SK-N-SH (cell line): ENCODE measurements at regions not wholly inside any gene's neighbourhood (a gene's known extent, or its start where the extent isn't known, plus 50 kb on each side); places are given as distances from the start of the nearest gene placed in this dataset.

ENCODE experiments used
- CTCF ChIA-PET: fragments of 300-600, 350-600 bp; formaldehyde crosslinking; extraction: SDS; loops from one replicate; lab custom pipeline; 2021; lab: Yijun Ruan, JAX
- POLR2A ChIA-PET: fragments of 350-600 bp; sonication (Branson Sonifier 250); formaldehyde crosslinking; extraction: SDS; loops from one replicate; lab custom pipeline; 2020; ENCODE audit warnings: antibody characterized with exemption, inconsistent platforms; lab: Yijun Ruan, JAX
- DNase-seq: peaks from one replicate; pipeline ENCODE4 v3.0.0; 2012
- H2AFZ ChIP-seq: fragments of 200-600 bp; sonication (generic); 2 replicates; pipeline ENCODE4 v1.8.1; 2016; ENCODE audit warnings: antibody characterized with exemption, mild to moderate bottlenecking, low read depth
- H3F3A ChIP-seq: fragments of 200-600 bp; sonication (generic); replicated peaks from 2 replicates; pipeline ENCODE3; 2016; ENCODE audit warnings: antibody characterized with exemption, mild to moderate bottlenecking; ENCODE audit not compliant: insufficient read depth
- H3K27ac ChIP-seq, 2 experiments: fragments of 200-500 bp in 1 of 2; fragments of 200-600 bp in 1 of 2; sonication (Bioruptor generic) in 1 of 2; sonication (generic), shearing (Covaris generic) in 1 of 2; 2 replicates each; pipeline versions ENCODE4 v1.5.1 to v1.6.1; 2014 to 2016; ENCODE audit warnings: low read depth in 2 of 2, inconsistent platforms in 1 of 2, low read length in 1 of 2, mild to moderate bottlenecking in 1 of 2, mixed read lengths in 1 of 2
- H3K27me3 ChIP-seq: fragments of 200-600 bp; sonication (generic), shearing (Covaris generic); 2 replicates; pipeline ENCODE4 v1.6.1; 2016; ENCODE audit warnings: mixed run types; ENCODE audit not compliant: insufficient read depth
- H3K36me3 ChIP-seq, 2 experiments: fragments of 200-500 bp in 1 of 2; fragments of 200-600 bp in 1 of 2; sonication (Bioruptor generic) in 1 of 2; sonication (generic) in 1 of 2; replicated peaks in 1 of 2; 2 replicates each; pipeline versions ENCODE3 to v1.5.1; 2014 to 2016; ENCODE audit warnings: low read length in 1 of 2, mild to moderate bottlenecking in 1 of 2; ENCODE audit not compliant: insufficient read depth in 2 of 2, control insufficient read depth in 1 of 2
- H3K4me1 ChIP-seq, 2 experiments: fragments of 200-500 bp in 1 of 2; fragments of 200-600 bp in 1 of 2; sonication (Bioruptor generic) in 1 of 2; sonication (generic), shearing (Covaris generic) in 1 of 2; 2 replicates each; pipeline versions ENCODE4 v1.5.1 to v1.6.1; 2014 to 2016; ENCODE audit warnings: low read depth in 1 of 2, low read length in 1 of 2, mixed run types in 1 of 2; ENCODE audit not compliant: insufficient read depth in 2 of 2, control insufficient read depth in 1 of 2
- H3K4me2 ChIP-seq: fragments of 200-600 bp; sonication (generic), shearing (Covaris generic); 2 replicates; pipeline ENCODE4 v1.6.1; 2017; ENCODE audit warnings: mixed run types
- H3K4me3 ChIP-seq, 2 experiments: fragments of 200-500 bp in 1 of 2; fragments of 200-600 bp in 1 of 2; sonication (Bioruptor generic) in 1 of 2; sonication (generic), shearing (Covaris generic) in 1 of 2; 2 replicates each; pipeline versions ENCODE4 v1.5.1 to v1.8.1; 2014 to 2016; ENCODE audit warnings: low read depth in 2 of 2, inconsistent platforms in 1 of 2, low read length in 1 of 2, mild to moderate bottlenecking in 1 of 2, mixed read lengths in 1 of 2, moderate library complexity in 1 of 2
- H3K79me2 ChIP-seq: fragments of 200-600 bp; sonication (generic); 2 replicates; pipeline ENCODE4 v1.8.1; 2017; ENCODE audit warnings: mild to moderate bottlenecking; ENCODE audit not compliant: insufficient read depth
- H3K9ac ChIP-seq: fragments of 200-600 bp; sonication (generic); 2 replicates; pipeline ENCODE4 v1.6.1; 2017; ENCODE audit warnings: mixed run types
- H3K9me2 ChIP-seq: fragments of 200-600 bp; sonication (generic); 2 replicates; pipeline ENCODE4 v1.6.1; 2017; ENCODE audit warnings: mixed run types
- H3K9me3 ChIP-seq: fragments of 200-600 bp; sonication (generic); 2 replicates; pipeline ENCODE4 v1.6.1; 2017; ENCODE audit warnings: mixed run types, mild to moderate bottlenecking, moderate library complexity
- H4K20me1 ChIP-seq: fragments of 200-600 bp; sonication (generic); 2 replicates; pipeline ENCODE4 v1.6.1; 2017; ENCODE audit warnings: mild to moderate bottlenecking, mixed run types; ENCODE audit not compliant: insufficient read depth
- CTCF ChIP-seq: fragments of 200-600 bp; sonication (generic); IDR thresholded peaks from 2 replicates; pipeline ENCODE4 v1.6.1; 2017; ENCODE audit warnings: antibody characterized with exemption, mild to moderate bottlenecking, moderate library complexity
- FOSL2 ChIP-seq: IDR thresholded peaks from 2 replicates; pipeline ENCODE4 v1.4.0; 2012; ENCODE audit warnings: low read depth, mild to moderate bottlenecking, moderate library complexity, borderline replicate concordance
- JUND ChIP-seq: IDR thresholded peaks from 2 replicates; pipeline ENCODE4 v1.4.0; 2012
- NRF1 ChIP-seq: IDR thresholded peaks from 2 replicates; pipeline ENCODE4 v1.6.1; 2012; ENCODE audit warnings: low read depth, mild to moderate bottlenecking, low read length
- PBX3 ChIP-seq: IDR thresholded peaks from 2 replicates; pipeline ENCODE4; 2012
- POLR2AphosphoS5 ChIP-seq: IDR thresholded peaks from 2 replicates; pipeline ENCODE4 v1.6.1; 2012; ENCODE audit warnings: low read depth, low read length
- RAD21 ChIP-seq: IDR thresholded peaks from 2 replicates; pipeline ENCODE4 v1.6.1; 2012; ENCODE audit warnings: mild to moderate bottlenecking, low read length
- RCOR1 ChIP-seq: fragments of 150-350 bp; IDR thresholded peaks from 2 replicates; pipeline ENCODE4 v1.6.1; 2017; ENCODE audit warnings: antibody characterized with exemption, low read length
- REST ChIP-seq: IDR thresholded peaks from 2 replicates; pipeline ENCODE4 v1.6.1; 2012; ENCODE audit warnings: mild to moderate bottlenecking, low read depth, low read length, moderate library complexity
- RFX5 ChIP-seq: IDR thresholded peaks from 2 replicates; pipeline ENCODE4 v1.6.1; 2012; ENCODE audit warnings: mild to moderate bottlenecking, improper control_type of control experiment, low read length
- SMC3 ChIP-seq: IDR thresholded peaks from 2 replicates; pipeline ENCODE4 v1.6.1; 2012; ENCODE audit warnings: low read depth, low read length, improper control_type of control experiment
- TAF1 ChIP-seq: IDR thresholded peaks from 2 replicates; pipeline ENCODE4 v1.6.1; 2012; ENCODE audit warnings: low read depth, mild to moderate bottlenecking, low read length, moderate library complexity, borderline replicate concordance
- TEAD4 ChIP-seq: IDR thresholded peaks from 2 replicates; pipeline ENCODE4 v1.4.0; 2012; ENCODE audit warnings: mild to moderate bottlenecking, borderline replicate concordance; ENCODE audit not compliant: insufficient read depth
- USF1 ChIP-seq: IDR thresholded peaks from 2 replicates; pipeline ENCODE4 v1.4.0; 2012; ENCODE audit warnings: low read depth, borderline replicate concordance
- ZBTB33 ChIP-seq: IDR thresholded peaks from 2 replicates; pipeline ENCODE4 v1.4.0; 2012; ENCODE audit warnings: low read depth, borderline replicate concordance

- CTCF ChIA-PET, result no interaction called here
- no peak for DNase-seq
- TF ChIP-seq SMC3, result no peak
- TF ChIP-seq FOSL2, result no peak
- no peak for TF ChIP-seq RAD21
- no peak for TF ChIP-seq NRF1
- no peak for TF ChIP-seq ZBTB33
- TF ChIP-seq JUND, result no peak
- TF ChIP-seq POLR2AphosphoS5, result no peak
- no peak for TF ChIP-seq PBX3
- TF ChIP-seq RFX5, result no peak
- no peak for TF ChIP-seq USF1
- no peak for TF ChIP-seq REST
- TF ChIP-seq CTCF, result no peak
- no peak for TF ChIP-seq TEAD4
- no peak for TF ChIP-seq TAF1
- TF ChIP-seq RCOR1, result no peak
- H3K4me1 ChIP-seq, result peaks cover 9 to 11% of the 10 kb centered on the region in 2 experiments; a peak in 2 of 4 replicates
- H3K27ac ChIP-seq, result no peak overlapping the region
- H3K4me2 ChIP-seq, result no peak overlapping the region
- H3K4me3 ChIP-seq, result no peak overlapping the region
- no peaks in the 10 kb centered on the region for H3K79me2 ChIP-seq
- H3F3A ChIP-seq, result no peaks in the 10 kb centered on the region
- no peaks in the 10 kb centered on the region for H3K27me3 ChIP-seq
- H3K36me3 ChIP-seq, result no peaks in the 10 kb centered on the region
- no peak overlapping the region for H2AFZ ChIP-seq
- H4K20me1 ChIP-seq, result no peaks in the 10 kb centered on the region
- POLR2A ChIA-PET, result no interaction called here
- H3K9ac ChIP-seq, result no peak overlapping the region
- H3K9me3 ChIP-seq, result no peaks in the 10 kb centered on the region
- H3K9me2 ChIP-seq, result no peaks in the 10 kb centered on the region
Observed at GRCh38 chr5:71884926-71885325, 165.9 kb downstream of the CARTPT start.
